Chondrocyte (in vitro differentiated cells): ENCODE measurements at regions not wholly inside any gene's neighbourhood (a gene's known extent, or its start where the extent isn't known, plus 50 kb on each side); places are given as distances from the start of the nearest gene placed in this dataset.
A peak's percentile ranks its signal among the peaks of the same experiment; 100 is the strongest.

Source experiments
- DNase-seq: peaks from one replicate; pipeline ENCODE4 v3.0.0; 2021; ENCODE audit warnings: mixed read lengths, low spot score
- H3K27ac Mint-ChIP-seq: one replicate; pipeline ENCODE4 v1.8.0; 2021; ENCODE audit warnings: mild to moderate bottlenecking, moderate library complexity, mixed read lengths; ENCODE audit not compliant: unreplicated experiment
- H3K27me3 Mint-ChIP-seq: 2 replicates; pipeline ENCODE4 v1.8.0; 2021; ENCODE audit warnings: low read depth, mixed read lengths
- H3K36me3 Mint-ChIP-seq: 2 replicates; pipeline ENCODE4 v1.8.0; 2021; ENCODE audit warnings: low read depth, mixed read lengths
- H3K4me1 Mint-ChIP-seq: 2 replicates; pipeline ENCODE4 v1.8.0; 2021; ENCODE audit warnings: low read depth, mild to moderate bottlenecking, mixed read lengths
- H3K4me3 Mint-ChIP-seq: one replicate; pipeline ENCODE4 v1.8.0; 2021; ENCODE audit warnings: mild to moderate bottlenecking, moderate library complexity, mixed read lengths; ENCODE audit not compliant: unreplicated experiment
- H3K9me3 Mint-ChIP-seq: 2 replicates; pipeline ENCODE4 v1.8.0; 2021; ENCODE audit warnings: low read depth, mixed read lengths
- TF ChIP-seq, protein P1 (sequence below): fragments of 200-600 bp; sonication (generic); IDR thresholded peaks from 2 replicates; pipeline ENCODE4 v1.5.0; 2021; ENCODE audit warnings: antibody characterized with exemption, mild to moderate bottlenecking, moderate library complexity

DNA sequence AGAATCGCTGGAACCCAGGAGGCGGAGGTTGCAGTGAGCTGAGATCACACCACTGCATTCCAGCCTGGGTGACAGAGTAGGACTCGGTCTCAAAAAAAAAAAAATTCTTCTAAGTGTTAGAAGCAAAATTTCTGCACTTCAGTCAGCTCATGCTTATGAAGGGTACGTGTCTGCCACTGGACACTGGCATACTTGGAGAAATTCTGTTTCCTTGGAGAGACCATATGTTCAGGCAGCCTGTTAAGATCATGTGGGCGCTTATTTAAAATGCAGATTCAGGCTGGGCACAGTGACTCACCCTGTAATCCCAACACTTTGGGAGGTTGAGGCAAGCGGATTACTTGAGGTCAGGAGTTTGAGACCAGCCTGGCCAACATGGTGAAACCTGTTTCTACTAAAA is 85.6 kb upstream of the IQSEC1 start:
- H3K4me1 Mint-ChIP-seq = peaks cover 8% of the 10 kb centered on the region
- peaks cover 8% of the 10 kb centered on the region for H3K27me3 Mint-ChIP-seq
- no peak for DNase-seq
- peaks cover 9% of the 10 kb centered on the region for H3K36me3 Mint-ChIP-seq
- peaks cover 25% of the 10 kb centered on the region for H3K9me3 Mint-ChIP-seq
- TF ChIP-seq, protein P1, sequence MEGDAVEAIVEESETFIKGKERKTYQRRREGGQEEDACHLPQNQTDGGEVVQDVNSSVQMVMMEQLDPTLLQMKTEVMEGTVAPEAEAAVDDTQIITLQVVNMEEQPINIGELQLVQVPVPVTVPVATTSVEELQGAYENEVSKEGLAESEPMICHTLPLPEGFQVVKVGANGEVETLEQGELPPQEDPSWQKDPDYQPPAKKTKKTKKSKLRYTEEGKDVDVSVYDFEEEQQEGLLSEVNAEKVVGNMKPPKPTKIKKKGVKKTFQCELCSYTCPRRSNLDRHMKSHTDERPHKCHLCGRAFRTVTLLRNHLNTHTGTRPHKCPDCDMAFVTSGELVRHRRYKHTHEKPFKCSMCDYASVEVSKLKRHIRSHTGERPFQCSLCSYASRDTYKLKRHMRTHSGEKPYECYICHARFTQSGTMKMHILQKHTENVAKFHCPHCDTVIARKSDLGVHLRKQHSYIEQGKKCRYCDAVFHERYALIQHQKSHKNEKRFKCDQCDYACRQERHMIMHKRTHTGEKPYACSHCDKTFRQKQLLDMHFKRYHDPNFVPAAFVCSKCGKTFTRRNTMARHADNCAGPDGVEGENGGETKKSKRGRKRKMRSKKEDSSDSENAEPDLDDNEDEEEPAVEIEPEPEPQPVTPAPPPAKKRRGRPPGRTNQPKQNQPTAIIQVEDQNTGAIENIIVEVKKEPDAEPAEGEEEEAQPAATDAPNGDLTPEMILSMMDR = no peak
- H3K27ac Mint-ChIP-seq = no peak overlapping the region
- no peak overlapping the region for H3K4me3 Mint-ChIP-seq

DNA sequence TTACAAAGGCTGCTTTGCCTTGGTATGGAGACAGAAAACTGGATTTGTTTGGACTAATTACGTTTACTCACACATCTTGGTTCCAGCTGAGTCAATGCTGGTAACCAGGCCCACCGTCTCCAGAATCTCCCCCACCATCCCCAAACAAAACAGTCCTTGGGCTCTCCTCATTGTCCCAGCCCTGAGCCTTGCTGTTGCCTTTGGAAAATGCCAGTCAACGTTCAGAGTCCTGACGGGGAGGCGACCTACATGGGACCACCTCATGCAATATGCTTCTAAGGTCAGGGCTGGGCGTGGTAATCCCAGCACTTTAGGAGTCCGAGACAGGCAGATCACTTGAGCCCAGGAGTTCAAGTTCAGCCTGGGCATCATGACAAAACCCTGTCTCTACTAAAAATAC is 85.2 kb upstream of the IQSEC1 start:
- Mint-ChIP-seq H3K27ac (no peak overlapping the region), H3K36me3 (peaks cover 9% of the 10 kb centered on the region), H3K9me3 (peaks cover 25% of the 10 kb centered on the region), H3K27me3 (peaks cover 8% of the 10 kb centered on the region), H3K4me1 (peaks cover 8% of the 10 kb centered on the region), H3K4me3 (no peak overlapping the region)
- TF ChIP-seq, protein P1 = no peak
- DNase-seq = no peak

DNA sequence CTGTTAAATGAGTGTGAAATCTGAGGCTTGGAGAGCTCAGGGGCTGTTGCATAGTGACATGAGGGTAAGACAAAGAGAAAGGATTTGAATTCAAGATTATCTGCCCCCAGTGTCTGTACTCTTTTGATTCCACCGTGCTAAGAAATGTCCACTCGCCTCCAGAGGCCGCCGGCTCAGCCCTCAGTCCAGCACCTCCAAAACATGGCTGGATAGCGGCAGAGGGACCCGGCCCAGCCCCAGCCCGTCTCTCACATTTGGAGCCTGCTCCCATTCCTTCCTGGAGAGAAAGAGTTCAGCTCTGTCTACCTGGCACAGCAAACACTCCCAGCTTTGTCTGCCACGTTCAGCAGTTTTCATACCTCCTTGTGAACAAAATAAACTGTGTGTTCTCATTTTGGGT is 84.8 kb upstream of the IQSEC1 start:
- peaks cover 25% of the 10 kb centered on the region for H3K9me3 Mint-ChIP-seq
- no peak overlapping the region for H3K4me3 Mint-ChIP-seq

DNA sequence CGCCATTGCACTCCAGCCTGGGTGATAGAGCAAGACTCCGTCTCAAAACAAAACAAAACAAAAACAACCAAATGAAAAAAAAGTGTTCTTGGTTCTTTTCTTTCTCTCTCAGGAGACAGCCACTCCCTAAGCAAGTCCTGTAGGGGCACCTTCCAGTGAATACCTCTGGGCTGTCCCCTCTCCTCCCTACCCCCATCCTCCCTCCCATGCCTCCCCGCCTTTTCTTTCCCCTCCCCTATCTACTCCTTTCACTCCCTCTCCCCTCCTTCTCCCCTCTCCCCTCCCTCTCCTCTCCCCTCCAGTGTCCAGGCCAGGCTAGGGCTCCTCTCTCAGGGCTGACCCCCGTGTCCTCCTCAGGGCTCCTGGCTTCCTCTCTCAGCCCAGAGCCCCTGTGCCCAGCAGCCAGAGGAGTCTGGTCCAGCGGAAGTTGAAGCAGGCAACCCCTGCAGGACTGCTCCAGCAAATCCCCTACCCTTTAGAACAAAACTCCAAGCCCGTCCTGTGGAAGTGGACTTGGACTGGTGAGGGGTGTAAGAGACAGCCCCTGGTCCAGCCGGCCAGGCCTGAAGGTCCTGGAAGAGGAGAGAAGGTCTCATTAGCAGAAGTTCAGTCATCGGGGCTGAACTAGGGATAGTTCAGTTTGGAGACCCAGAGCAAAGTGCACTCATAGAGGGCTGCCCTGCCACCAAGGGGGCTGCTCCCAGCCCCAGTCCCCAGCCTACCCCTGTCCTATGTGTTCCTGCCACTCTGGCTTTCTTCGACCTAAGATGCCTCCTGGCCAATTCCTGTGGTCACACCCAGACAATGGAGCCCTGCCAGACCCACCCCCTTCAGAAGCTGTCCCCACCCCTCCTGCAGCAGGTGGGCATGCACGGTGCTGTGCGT is 79.8 kb upstream of the IQSEC1 start:
- peaks cover 20% of the 10 kb centered on the region for H3K27me3 Mint-ChIP-seq
- TF ChIP-seq, protein P1 = no peak
- peak; percentile 33 for DNase-seq
- peaks cover 25% of the 10 kb centered on the region for H3K9me3 Mint-ChIP-seq
- H3K4me3 Mint-ChIP-seq = no peak overlapping the region
- H3K4me1 Mint-ChIP-seq = no peaks in the 10 kb centered on the region
- no peak overlapping the region for H3K27ac Mint-ChIP-seq
- peaks cover 10% of the 10 kb centered on the region for H3K36me3 Mint-ChIP-seq

More for the DNA sequence above, 84.8 kb upstream of the IQSEC1 start:
- H3K27me3 Mint-ChIP-seq = peaks cover 8% of the 10 kb centered on the region
- DNase-seq = no peak
- TF ChIP-seq, protein P1 = no peak
- H3K4me1 Mint-ChIP-seq = peaks cover 8% of the 10 kb centered on the region
- H3K27ac Mint-ChIP-seq = no peak overlapping the region
- peaks cover 9% of the 10 kb centered on the region for H3K36me3 Mint-ChIP-seq

DNA sequence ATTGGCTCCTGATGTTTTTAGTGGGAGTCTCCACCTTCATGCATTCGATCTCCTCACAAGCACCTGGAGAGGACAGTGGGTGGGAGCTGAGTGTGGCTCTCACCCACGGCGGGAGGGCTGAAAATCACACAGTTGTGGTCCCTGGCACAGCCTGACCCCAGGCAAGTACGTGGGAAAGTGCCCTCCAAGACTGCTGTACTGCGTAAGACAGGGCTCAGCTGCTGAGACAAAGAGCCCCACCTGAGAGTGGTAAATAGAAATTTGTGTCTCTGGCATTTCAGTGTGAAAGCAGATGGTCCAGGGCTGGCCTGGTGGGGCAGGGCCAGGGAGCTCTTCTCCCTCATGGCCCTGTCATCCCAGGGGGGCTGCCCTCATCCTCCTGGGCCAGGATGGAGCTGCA is 77.4 kb upstream of the IQSEC1 start:
- peaks cover 5% of the 10 kb centered on the region for H3K36me3 Mint-ChIP-seq
- DNase-seq = no peak
- H3K9me3 Mint-ChIP-seq = peaks cover 15% of the 10 kb centered on the region
- H3K27ac Mint-ChIP-seq = no peak overlapping the region
- H3K4me3 Mint-ChIP-seq = no peak overlapping the region
- no peaks in the 10 kb centered on the region for H3K4me1 Mint-ChIP-seq
- TF ChIP-seq, protein P1 = no peak
- H3K27me3 Mint-ChIP-seq = peaks cover 14% of the 10 kb centered on the region
